Epithelial cell of prostate (primary cell): ENCODE measurements at regions not wholly inside any gene's neighbourhood (a gene's known extent, or its start where the extent isn't known, plus 50 kb on each side); places are given as distances from the start of the nearest gene placed in this dataset.
"Not testable (repeated sequence)": the region's sequence is repeated elsewhere in the genome, so short reads cannot be mapped to it uniquely, and the experiment has no call there.

Experiments
- DNase-seq: peaks from one replicate; pipeline ENCODE4 v3.0.0-alpha.2; 2011; ENCODE audit warnings: low read depth, low spot score
- H3K27ac ChIP-seq: fragments of 450-650 bp; 2 replicates; pipeline ENCODE4 v1.5.1; 2017; ENCODE audit warnings: mild to moderate bottlenecking

- no peak for DNase-seq
- no peak overlapping the region for H3K27ac ChIP-seq
Measured at GRCh38 chr4:9602389-9602914, 158.2 kb downstream of the DEFB131A start.

DNA sequence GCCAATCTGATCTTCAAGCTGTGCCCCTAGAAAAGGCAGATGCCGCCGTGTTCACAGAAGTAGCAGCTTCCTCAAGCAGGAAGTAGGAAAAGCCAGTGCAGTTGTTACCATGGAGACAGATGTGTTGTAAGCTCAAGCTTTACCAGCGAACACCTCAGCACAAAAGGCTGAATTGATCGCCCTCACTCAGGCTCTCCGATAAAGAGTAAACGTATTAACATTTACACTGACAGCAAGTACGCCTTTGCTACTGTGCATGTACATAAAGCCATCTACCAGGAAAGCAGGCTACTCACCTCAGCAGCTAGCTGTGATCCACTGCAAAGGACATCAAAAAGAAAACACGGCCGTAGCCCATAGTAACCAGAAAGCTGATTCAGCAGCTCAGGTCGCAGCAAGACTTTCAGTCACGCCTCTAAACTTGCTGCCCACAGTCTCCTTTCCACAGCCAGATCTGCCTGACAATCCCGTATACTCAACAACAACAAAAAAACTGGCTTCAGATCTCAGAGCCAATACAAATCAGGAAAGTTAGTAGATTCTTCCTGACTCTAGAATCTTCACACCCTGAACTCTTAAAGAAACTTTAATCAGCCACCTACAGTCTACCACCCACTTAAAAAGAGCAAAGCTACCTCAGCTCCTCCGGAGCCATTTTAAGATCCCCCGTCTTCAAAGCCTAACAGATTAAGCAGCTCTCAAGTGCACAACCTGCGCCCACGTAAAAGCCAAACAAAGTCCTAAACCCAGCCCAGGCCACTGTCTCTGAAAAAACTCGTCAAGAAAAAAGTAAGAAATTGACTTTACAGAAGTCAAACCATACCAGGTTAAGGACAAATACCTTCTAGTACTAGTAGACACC is 160.0 kb downstream of the DEFB131A start:
- peak; percentile 22 for DNase-seq
- H3K27ac ChIP-seq = not testable (repeated sequence)

GRCh38 chr4:9604893-9605190 is 160.6 kb downstream of the DEFB131A start:
- H3K27ac ChIP-seq, DNase-seq: not testable (repeated sequence)

DNA sequence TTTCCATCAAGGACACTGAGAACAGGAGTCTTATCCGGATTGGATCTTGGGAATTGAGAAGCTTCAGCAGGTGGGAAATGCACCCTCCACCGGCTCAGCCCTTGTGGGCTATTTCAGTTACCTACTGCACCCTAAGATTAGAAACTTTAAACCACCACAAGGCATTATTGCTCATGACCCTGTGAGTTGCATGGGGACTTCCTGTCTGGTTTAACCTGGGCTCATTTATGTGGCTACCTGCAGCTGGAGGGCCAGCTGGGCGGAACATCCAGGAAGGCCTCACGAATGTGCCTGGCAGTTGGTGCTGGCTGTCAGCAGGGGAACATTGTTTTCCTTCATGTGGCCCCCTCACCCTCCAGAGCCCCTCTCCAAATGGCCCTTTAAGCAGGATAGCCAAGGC is 164.1 kb downstream of the DEFB131A start:
- no peak overlapping the region for H3K27ac ChIP-seq
- DNase-seq = no peak

DNA sequence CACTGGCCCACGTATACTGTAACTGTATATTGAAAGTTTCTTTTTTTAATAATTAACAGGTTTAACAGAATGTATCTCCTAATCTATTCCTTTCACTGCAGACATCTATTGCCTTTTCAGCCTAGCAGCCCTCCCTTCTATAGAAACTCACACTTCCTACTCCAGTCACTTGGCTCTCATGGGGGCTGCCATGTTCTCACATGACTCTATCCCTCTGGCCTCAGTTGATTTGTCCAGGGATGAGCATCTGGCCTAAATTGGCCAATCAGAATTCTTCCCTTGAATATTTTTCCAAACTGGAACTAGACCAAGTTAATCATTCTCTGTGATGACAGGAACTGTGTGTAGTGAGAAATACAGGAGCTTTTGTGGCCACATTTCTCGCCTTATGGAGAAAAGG is 166.1 kb downstream of the DEFB131A start:
- not testable (repeated sequence) for H3K27ac ChIP-seq, DNase-seq

DNA sequence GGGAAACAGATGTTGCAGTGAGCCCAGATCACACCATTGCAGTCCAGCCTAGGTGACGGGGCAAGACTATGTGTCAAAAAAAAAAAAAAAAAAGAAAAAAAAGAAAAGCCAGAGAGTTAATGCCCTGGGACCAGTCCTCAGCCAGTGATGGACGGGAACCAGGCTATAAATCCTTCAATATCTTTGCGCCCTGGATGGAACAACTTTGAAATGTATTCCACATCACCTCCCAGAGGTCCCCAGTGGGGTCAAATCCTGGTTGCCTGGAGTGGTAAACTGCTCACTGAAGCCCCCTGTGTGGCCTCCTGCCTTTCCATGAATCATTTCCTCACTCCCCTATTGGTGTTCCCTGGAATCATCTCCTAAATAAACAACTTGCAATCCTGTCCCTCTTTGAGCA is 166.9 kb downstream of the DEFB131A start:
- H3K27ac ChIP-seq = no peak overlapping the region
- DNase-seq = no peak

DNA sequence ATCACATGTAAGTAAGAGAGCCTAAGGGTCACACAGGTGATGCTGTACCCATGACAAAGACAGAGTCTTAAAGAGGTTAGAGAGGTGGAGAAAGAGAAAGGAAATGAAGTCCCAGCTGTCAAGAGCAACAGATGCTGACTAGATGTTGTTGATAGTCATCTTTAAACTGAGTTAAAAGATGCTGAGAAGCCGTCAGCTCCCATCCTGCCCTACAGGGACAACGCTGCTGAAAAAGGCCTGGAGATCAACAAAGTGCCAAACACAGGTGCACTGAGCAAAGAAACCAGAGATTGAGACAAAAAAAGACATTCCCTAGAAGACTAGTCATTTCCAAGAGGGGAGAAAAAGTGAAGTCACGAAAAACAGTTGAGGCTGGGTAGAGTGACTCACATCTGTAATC is 145.0 kb upstream of the DRD5 start:
- not testable (repeated sequence) for H3K27ac ChIP-seq, DNase-seq

- H3K27ac ChIP-seq, DNase-seq: not testable (repeated sequence)
Measured at GRCh38 chr4:9659678-9660077, 121.8 kb upstream of the DRD5 start.

- not testable (repeated sequence) for DNase-seq
Measured at GRCh38 chr4:9660955-9661354, 120.5 kb upstream of the DRD5 start.

GRCh38 chr4:9670725-9671124 is 110.7 kb upstream of the DRD5 start:
- not testable (repeated sequence) for H3K27ac ChIP-seq, DNase-seq

More at GRCh38 chr4:9660955-9661354, 120.5 kb upstream of the DRD5 start:
- H3K27ac ChIP-seq = not testable (repeated sequence)

- not testable (repeated sequence) for H3K27ac ChIP-seq, DNase-seq
Measured at GRCh38 chr4:9677357-9677756, 104.1 kb upstream of the DRD5 start.

- H3K27ac ChIP-seq = no peak overlapping the region
- DNase-seq = no peak
Measured at GRCh38 chr4:9679704-9680478, 101.5 kb upstream of the DRD5 start.

DNA sequence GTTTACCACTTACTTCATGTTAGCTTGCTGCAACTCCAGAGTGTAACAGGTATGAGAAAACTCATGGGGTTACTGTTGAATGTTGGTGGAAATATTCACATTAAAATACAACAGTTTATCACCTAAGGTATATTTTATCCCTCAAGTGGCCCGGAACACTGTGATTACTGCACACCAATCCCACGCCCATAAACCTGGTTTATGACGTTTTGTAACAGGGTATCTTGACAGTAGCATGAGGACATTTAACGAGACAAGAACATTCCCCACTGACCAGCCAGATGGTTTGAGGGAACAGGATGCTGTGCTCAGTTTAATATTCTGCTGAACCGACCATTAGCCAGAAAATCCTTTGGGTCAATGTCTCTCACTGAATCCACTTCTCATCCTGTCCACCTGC is 98.3 kb upstream of the DRD5 start:
- DNase-seq, H3K27ac ChIP-seq: not testable (repeated sequence)

DNA sequence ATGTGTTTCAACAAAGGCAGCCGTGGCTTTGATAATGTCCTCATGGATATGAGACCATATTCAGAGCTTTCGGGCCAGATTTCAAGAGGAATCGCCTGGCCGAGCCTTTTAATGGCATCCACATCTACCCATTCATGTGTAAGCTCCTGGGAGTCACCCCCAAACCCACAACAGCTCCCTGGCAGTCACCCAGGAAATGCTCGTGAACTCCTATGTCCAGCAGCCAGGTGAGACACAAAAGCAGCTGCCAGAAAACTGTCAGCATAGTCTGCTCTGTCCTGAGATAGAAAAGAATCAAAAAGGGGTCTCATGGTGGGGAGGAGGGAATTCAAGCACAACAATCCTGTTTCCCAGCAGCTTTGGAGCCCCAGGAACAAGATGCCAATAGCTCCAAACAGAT is 96.4 kb upstream of the DRD5 start:
- DNase-seq, H3K27ac ChIP-seq: not testable (repeated sequence)

DNA sequence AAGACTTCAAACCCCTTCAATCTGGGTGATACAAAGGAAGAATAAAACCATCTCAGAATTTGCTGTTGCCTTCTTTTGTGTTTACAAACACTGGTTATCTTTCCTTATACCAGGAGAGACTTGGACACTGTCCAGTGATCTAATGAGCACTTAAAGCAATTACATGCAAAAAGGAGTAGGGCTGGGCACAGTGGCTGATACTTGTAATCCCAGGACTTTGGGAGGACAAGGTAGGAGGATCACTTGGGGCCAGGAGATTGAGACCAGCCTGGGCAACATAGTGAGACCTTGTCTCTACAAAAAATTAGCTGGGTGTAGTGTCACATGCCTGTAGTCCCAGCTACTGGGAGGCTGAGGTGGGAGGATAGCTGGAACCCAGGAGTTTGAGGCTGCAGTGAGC is 95.7 kb upstream of the DRD5 start:
- no peak overlapping the region for H3K27ac ChIP-seq
- no peak for DNase-seq

- H3K27ac ChIP-seq, DNase-seq: not testable (repeated sequence)
Measured at GRCh38 chr4:9690636-9691237, 90.7 kb upstream of the DRD5 start.

DNA sequence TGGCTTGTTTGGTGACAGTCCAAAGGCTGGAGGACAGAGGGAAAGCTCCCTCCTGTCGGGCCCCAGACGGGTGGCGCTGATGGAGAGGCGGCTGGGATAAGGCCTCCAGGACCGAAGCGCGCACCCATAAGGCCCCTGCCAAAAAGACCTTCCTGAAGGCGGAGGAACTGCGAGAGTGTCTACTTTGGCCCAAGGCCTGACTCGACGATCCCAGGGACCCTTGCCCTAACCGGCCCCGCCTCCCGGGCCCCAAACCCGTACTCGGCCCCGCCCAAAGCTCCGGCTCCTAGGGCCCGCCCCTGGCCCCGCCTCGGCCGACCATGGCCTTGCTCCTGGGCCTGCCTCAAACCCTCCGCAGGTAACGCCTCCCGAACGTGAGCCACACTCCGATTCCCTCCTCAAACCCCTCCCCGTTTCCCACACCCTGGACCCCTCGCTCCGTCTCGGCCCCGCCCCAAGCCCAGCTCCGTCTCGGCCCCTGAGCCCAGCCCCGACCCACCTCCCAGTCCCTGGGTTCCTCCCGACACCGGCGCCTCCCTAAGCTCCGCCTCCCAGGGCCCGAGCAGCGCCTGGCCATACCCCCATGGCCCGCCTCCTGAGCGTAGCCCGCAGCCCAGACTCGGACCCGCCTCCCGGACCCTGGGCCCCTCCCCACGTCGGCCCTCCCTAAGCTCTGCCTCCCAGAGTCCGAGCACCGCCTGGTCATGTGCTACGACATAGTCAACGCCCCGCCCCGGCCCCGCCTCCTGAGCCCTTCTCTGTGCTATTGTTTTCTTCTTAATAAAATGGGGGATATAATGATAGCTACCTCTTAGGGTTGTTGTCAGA is 90.0 kb upstream of the DRD5 start:
- peak; percentile 56 for DNase-seq
- no peak overlapping the region for H3K27ac ChIP-seq

- not testable (repeated sequence) for H3K27ac ChIP-seq, DNase-seq
Measured at GRCh38 chr4:9692791-9693491, 88.5 kb upstream of the DRD5 start.

DNA sequence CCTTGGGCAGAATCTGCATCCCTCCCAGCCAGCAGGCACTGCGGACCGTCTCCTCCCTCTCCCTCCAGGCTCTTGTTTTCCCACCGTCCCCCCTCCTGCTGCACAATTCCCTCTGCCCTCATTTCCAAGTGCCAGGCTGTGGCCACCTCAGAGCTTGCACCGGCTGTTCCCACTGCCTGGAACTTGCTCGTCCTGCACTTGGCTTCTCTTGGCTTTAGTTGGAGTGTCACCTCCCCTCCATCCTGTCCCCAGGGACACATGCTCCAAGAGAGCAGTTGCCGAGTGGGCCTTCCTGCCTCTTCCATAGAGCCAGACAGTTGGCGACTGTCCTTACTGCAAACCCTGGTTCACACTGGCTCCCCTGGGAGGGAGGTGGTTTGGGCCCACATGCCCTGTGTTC is 87.0 kb upstream of the DRD5 start:
- not testable (repeated sequence) for H3K27ac ChIP-seq, DNase-seq
